Medulla oblongata (tissue), 1 donor: ENCODE measurements at regions not wholly inside any gene's neighbourhood (a gene's known extent, or its start where the extent isn't known, plus 50 kb on each side); places are given as distances from the start of the nearest gene placed in this dataset.

Experiments used
- DNase-seq: peaks from one replicate; pipeline ENCODE4 v3.0.0-alpha.2; 2015; ENCODE audit errors: extremely low spot score

DNA sequence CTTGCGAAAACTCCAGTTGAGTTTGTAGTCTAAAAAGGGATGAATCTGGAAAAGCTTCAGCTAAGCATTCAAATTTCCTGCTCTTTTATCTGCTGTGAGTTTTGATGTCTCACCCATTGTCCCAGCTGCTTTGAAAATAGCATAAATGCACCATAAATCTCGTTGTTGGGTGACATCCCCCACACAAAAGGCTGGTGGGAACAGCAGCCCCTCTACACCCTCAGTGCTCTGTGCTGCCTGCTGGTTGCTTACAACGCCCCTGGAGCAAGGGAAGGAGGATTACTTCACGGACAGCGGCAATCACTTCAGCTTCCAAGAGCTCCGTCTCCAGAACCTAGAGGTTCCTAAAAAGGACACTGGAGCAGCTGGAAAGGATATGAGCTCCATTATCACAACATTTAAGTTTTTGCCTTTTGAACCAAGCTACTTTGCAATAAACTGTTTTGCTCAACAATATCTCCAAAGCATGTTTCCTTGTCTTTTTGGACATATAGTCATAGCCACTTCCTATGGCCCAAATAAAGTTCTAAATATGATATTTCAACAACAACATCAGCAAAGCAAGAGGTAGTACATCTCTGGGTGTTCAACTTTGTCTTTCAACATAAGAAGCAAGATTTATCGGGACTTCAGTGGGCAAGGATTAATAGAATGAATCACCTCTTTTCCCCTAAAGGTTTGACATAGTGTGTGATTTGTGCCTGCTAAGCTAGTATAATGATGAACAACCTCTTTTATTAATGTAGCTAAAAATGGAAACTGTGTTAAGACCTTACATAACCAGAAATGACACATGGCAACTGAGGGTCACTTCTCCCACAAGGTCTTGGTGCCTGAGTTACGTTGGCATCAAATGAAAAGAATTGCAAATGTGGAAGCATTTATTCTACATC, 413.5 kb downstream of the TXNL1 start:
- DNase-seq, result no peak

DNA sequence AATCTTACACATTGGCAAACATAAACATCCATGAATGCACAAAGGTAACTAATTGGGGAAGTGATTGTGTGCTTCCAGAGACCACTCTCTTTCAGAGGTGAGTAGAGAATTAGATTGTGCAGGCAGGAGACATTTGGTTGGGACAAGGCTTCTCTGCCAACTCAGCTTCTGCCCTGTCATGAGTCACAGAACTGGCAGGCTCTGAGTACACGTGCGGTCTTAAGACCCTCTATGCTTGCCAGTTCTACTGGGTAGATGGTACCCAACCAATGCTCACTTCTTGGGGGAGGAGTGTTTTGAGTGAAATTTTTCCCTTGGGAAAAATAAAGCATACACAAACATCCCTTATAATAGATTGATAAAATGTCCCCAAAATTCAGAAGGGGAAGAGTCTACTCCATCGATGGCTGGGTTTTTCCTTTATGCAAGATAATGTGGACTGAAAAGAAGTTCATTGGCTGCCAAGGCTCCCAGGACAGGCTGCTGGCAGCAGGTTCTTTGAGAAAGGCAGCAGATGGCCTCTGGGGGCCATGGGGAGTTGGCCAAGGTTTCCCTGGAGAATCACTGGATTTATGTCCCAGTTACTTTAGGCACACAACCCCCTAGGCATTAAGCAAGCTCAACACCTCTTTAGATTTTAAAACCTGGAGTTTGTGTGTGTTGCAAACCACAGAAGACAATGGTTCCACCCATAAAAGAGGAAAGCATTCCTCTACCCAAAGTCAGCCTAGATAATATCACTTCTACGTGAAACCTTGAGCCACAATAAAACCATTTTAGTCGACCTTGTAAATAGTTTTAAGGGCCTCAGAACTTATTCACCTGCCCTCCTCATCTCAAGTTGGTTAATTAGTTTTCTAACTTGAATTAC, 417.0 kb downstream of the TXNL1 start:
- DNase-seq, result peak; percentile 57

DNA sequence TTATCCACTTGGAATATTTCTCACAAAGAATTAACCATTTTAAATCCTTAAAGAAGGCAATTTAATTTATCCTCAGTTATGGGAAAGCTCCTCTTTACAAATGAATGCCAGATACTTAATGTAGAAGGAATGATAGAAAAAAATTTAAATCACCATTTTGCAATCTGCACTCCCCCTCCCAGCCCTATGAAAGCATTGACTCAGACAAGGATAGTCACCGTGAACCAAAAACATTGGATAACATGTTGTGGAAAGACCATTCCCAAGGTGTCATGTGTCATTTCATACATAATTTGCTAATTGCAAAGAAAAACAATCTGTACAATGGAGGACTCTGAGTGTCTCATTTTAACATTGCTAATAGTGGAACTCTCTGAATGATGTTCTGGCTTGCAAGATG, 421.0 kb downstream of the TXNL1 start:
- no peak for DNase-seq

- no peak for DNase-seq
Observed at GRCh38 chr18:56214706-56215105, 423.7 kb downstream of the TXNL1 start.

- DNase-seq, result no peak
Observed at GRCh38 chr18:56210520-56210919, 427.9 kb downstream of the TXNL1 start.

DNA sequence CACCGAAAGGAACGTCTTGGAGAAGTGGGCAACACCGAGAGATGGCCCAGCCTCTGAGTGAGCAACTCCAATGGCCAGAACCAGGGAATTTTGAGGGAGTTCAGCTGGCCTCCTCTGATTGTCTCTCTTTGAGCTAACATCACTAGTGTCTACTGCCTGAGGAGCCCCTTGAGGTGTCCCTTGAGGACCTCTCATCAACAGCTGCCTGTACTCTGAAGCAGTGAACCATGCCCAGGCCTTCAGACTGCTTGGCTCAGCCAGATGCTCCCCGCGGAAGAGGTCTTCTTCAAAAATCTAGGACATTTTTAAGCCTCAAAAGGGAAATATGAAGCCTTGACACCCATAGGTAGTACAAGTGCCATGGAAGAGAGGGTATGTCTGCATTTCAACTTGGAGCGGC, 430.4 kb downstream of the TXNL1 start:
- DNase-seq, result no peak

- no peak for DNase-seq
Observed at GRCh38 chr18:56204052-56204451, 434.3 kb downstream of the TXNL1 start.

GRCh38 chr18:56202678-56203077, 435.7 kb downstream of the TXNL1 start:
- no peak for DNase-seq

DNA sequence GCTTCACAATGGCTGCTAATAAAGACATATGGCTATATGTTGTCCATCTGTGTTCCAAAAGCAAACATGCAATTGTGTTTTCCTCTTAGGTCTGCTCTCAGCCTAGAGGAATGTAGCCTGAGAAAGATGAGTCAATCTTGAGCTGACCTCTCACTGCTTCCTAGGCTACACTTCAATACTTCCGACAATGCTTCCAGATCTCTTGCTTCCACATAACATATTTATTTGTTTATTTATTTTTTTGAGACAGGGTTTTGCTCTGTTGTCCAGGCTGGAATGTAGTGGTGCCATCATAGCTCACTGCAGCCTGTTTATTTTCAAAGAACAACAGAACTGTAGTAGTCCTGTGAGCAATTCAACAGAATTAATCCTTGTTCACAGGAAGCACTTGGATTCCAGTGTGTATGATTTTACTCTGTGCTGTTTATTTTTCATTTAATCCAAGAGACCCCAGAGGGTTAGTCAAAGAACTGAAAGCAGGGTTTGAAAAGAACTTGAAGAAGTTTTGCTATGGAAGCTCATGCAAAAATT, 437.9 kb downstream of the TXNL1 start:
- DNase-seq, result no peak

DNA sequence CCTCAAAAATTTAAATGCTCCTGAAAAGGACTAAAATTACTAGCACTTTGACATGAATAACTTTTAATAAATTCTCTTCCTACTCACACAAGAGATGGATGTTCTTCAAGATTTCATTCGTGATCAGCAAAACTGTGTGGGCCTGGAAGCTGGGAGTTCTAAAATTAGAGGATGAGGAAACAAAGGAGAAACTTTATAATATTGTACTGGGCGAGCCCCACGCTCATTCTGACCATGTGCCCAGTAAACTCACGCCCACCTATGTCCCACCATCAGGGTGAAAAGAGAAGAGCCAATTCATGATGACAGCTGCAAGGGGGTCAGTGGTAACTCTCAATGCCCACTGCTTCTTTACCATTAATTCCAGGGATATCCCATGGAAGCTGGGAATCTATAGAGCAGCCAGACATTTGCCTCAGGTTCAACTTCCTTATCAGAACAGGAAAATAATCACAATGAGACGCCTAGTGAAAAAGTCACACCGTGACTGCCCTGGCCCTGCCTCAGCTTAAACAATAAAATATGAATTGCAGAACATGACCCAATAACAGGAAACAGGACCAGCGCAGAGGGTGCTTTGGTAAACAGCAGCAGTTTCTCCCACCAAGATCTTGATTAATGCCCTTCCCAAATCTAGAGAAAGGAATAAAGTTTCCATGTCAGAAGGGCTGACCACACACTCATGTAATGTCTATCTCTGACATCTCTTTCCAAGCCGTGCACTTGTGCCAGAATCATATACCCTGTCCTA, 438.6 kb downstream of the TXNL1 start:
- DNase-seq, result no peak

DNA sequence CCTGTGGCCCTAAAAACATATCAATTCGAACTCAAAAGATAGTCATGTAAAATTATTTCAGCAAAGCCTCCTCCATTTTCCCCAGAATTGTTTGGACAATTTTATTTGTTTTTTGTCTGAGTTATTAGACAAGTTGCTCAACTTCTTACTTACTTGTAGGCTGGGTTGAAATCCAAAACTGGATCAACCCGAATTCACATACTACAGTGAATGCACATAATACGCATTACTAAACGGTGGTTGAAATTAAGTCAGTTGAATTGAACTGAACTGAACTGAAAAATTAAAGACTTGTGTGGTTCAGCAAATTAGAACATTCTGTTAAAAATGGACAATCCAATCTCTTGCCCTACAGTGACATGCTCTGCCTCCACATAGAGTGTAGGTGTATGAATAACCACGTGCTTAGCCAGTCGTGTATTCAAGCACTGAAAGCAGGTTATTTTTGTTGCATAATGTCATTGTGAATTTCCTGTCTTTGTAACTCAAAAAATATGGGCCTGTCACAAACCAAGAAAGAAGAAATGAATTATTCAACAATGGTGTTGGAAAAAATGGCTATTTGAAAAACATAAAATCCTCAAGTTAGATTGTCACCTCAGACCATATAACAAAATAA, 441.0 kb downstream of the TXNL1 start:
- no peak for DNase-seq

GRCh38 chr18:56196495-56197225, 441.7 kb downstream of the TXNL1 start:
- no peak for DNase-seq

DNA sequence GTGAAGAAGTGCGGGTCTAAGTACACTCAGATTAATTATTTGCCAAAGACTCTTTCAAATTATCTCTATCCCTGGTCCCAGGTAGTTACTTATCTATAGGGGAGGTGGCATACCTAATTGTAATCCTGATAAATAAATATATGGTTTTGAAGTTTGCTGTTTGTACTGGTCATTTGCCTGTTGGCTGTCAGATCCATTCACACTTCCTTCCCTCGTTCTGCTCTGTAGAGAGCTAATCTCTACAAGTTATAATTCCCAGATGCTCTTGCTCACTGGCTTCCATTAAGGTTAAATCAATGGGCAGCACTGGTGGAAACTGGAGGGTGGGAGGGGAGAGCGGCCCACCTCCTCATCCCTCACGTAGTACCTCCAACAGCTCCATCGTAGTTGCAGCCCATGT, 447.1 kb downstream of the TXNL1 start:
- DNase-seq, result no peak

- no peak for DNase-seq
Observed at GRCh38 chr18:56189615-56190014, 448.8 kb downstream of the TXNL1 start.

DNA sequence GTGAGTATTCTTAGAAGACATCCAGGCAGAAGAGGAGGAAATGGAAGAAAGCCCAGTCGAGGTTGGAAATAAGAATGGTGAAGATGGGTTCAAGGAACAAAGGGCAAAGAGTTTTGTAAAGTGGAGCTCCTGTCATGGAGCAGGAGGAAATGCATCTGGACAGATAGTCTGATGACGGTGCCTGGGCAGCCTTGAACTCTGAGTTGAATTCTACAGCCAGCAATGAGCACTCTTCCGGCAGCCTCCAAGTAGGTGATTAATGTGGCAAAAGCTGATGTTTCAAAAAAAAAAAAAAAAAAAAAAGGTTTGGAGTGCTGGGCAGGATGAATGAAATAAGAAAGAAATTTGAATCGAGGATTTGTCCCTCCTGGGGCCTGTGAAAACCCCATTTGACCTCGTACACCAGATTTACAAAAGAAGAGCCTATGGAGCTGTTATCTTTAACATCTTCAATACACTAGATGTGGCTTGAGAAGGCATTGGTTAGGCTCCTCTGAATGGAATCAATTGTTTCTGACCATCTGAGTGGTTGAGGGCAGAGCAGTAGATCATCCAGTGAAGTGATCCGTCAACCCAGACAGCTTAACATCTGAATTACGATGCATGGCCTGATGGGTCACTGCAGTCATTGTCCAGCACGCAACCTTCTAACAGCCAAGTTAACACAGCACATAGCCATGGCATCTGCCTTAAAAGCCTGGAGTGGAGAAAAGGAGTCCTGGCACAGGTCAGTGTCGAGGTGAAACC, 449.7 kb downstream of the TXNL1 start:
- no peak for DNase-seq

DNA sequence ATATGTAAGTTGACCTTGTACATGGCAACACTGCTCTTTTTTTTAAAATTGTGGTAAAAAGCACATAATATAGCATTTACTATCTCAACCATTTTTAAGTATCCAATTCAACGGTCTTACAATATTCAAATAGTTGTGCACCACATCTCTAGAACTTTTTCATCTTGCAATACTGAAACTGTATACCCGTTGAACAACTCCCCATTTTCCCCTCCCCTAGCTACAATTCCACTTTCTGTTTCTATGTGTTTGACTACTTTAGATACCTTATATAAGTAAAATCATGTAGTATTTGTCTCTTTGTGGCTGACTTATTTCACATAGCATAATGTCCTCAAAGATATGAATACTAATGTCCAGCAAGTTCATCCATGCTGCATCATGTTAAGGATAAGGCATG, 452.1 kb downstream of the TXNL1 start:
- no peak for DNase-seq

- DNase-seq, result no peak
Observed at GRCh38 chr18:56185126-56185525, 453.3 kb downstream of the TXNL1 start.

DNA sequence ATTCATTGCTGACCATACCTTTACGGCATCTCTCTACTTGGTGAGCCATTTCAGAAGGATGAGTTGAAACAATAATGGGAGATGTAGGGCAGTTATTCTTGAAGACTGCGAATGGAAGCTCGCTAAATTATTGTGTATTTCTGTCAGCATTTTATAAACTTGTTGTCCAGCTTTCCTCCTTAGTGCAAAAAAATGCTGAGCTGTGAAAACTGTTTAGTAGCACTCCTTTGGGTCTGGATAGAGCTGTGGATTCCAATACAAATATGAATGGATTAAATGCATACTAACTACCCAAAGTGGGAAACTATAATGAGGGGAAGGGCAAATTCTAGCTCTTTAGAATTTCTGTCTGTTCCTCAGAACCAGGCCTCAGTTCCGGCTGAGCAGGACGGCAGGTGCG, 461.6 kb downstream of the TXNL1 start:
- DNase-seq, result no peak

- no peak for DNase-seq
Observed at GRCh38 chr18:56175330-56176001, 462.9 kb downstream of the TXNL1 start.
